NCI-H2227 (cell line): ENCODE measurements at regions not wholly inside any gene's neighbourhood (a gene's known extent, or its start where the extent isn't known, plus 50 kb on each side); places are given as distances from the start of the nearest gene placed in this dataset.

Source experiments
- DNase-seq: peaks from one replicate; lab custom pipeline; 2025; ENCODE audit not compliant: unreplicated experiment; lab: John Stamatoyannopoulos, UW

DNA sequence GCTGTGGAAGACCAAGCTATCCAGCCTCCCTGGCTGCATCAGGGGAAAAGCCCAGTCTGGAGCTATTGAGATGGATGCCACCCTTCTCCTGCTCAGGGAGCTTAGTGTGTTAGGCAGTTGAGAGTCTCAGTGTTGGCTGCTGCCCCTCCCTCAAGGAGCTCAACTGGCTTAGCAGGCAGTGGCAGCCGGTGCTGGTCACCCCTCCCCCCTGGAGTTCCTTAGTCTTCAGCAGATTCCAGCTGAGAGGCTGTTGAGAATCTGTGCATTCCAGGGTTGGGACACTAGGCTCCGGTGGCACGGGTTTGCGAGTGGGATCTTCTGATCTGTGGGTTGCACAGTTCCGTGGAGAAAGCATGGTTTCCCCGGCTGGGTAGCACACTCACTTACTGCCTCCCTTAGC lies 883.8 kb downstream of the NSUN3 start:
- DNase-seq, result no peak

DNA sequence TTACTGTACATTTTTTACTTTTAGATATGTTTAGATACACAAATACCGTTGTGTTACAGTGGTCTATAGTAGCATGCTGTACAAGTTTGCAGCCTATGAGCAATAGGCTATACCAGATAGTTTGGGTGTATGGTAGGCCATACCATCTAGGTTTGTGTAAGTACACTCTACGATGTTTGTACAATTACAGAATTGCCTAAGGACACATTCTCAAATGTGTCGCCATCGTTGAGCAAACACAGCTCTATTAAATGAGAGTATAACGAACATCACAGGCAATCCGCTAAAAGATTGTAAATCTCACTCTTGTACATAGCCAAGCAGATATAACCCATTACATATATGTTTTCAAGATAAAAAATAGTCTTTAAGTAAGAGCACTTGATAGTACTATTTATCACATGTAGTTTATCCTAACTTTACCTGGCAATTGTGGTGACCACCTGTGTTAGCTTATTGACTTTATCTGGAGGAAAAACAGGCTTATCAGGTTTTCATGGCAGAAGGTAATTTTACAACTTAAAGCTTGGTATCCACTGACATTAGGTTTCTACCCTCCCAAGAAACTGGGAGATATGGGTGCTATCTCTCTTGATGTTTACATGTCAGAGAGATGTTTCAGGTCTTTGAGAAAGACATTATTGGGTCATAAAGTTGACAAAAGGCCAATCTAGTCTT lies 898.7 kb downstream of the NSUN3 start:
- no peak for DNase-seq

DNA sequence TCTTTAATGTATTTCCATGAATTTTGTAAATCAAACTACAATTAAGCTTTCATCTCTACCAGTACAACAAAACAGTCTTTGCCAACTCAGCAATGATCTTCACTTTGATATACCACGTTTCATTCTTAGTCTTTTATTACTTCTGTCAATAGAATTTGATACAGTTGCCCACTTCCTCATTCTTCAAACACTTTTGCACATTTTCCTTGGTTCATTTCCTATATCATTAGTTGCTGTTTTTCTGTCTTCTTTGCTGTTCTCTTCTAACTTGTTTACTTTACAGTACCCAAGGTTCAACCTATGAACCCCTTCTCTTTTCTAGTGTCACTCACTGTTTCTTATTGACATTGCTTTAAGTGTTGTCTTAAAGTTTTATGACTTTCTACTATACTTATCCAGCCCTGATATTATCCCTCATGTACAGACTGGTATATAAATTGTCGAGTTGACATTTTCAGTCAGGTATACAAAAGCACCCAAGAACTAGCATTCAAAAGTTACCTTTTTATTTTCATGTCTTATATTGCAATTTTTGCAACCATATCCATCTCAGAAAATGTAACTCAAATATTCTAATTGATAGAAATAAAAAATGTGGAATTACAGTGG lies 903.1 kb downstream of the NSUN3 start:
- no peak for DNase-seq

DNA sequence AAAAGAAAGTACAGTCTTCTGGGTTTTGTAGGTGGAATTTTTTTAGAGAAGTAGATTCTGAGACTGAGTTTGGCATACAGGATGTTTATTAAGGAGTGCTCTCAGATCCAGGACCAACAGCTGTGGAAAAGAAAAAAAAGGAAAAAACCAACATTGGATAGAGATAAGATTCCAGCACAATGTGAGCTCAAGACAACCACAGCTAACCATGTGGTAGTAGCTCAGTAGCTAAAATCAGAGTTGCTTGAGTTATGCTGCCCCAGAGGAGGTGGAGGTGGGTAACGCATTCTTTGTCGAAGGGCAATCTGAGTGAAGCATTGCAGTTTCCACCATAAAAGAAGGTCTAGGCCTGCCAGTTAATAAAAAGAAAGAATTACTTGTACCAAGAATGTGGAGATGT lies 904.3 kb downstream of the NSUN3 start:
- DNase-seq, result no peak

DNA sequence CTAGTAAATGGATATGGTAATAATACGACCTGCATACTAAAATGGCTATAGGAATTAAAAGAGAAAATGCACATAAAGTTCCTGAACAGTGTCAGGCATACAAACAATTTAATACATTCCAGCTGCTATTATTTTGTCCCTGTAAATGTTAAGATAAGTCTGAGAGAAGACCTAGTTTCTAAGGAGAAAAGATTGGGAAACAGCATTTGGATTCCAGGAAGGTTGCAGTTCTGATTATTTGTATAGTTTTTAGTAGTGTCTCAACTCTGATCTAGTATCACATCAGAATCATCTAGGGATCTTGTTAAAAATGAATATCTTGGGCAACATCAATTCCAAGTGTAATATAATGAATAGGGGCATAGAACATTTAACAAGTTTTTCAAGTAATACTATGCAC lies 905.7 kb downstream of the NSUN3 start:
- DNase-seq, result no peak

DNA sequence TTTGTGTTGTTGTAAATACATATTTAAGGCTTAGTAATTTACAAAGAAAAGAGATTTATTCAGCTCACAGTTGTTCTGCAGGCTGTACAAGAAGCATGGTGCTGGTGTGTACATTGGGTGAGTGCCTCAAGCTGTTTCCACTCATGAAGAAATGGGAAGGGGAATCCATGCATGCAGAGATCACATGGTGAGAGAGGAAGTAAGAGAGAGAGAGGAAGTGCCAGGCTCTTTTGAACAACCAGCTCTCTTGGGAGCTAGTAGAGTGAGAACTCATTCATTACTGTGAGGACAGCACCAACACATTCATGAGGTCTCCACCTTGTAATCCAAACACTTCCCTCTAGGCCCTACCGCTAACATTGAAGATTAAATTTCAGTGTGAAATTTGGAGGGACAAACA lies 909.2 kb downstream of the NSUN3 start:
- no peak for DNase-seq

DNA sequence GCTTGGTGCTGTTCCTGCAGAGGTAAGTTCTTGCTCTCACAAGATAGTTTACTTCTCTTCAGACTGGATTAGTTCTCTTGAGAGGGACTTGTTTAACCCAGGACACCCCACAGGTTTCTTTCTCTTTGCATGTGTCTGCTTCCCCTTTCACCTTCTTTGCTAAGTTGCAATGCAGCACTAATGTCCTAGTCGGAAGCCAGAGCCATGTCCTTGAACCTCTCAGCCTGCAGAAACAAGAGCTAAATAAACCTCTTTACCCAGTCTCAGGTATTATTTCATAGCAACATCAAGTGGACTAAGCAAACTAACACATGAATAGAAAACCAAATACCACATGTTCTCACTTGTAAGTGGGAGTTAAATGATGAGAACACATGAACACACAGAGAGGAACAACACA lies 915.2 kb downstream of the NSUN3 start:
- DNase-seq, result no peak

DNA sequence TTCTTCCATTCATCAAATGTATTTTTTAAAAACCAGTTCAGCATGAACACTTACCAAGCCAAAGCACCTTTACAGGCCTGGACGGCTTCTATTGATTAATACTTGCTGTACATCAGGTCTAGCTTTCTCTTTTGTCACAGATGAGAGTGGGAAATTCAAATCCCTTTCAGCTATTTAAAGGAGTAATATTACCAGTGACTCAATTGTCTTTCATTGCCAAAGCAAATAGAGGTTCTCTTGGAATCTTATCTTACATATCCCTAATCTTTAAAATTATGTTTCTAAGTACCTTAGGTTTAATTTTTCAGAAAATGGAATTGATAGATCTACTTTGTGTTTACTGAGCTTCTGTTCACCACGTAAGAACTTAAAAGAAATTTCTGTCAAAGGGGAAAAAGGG lies 922.9 kb downstream of the NSUN3 start:
- no peak for DNase-seq

DNA sequence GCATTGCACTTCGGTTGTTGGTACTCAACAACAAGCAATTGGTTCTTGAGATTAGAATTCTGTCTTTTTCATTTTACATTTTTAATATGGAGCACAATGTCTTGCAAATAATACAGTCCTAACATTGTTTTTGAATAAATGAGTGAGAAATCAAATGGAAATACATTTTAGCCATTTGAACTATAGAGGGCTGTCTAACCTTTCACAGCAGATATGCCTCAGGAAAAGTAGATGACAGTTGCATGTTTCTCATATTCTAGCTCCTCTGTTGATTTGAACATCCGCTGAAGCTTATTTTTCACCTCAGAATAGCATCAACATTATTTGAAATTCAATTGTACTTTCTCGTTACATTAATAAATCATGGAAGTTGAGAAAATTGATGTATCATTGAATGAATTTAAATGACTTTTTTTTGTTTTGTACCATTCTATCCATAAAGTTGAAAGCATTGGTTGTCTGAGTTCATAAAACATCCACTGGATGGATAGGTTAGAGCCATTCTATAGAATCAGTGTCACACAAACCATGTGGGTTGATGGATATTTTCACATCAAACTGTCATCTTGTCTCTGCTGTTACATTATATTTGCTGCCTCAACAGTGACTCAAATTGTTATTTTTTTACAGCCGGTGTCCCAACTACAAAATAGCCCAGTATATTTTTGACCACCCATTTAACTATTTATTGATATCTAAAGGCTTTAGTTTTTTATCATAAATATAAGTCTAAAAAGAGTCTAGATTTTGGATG lies 928.3 kb downstream of the NSUN3 start:
- no peak for DNase-seq

DNA sequence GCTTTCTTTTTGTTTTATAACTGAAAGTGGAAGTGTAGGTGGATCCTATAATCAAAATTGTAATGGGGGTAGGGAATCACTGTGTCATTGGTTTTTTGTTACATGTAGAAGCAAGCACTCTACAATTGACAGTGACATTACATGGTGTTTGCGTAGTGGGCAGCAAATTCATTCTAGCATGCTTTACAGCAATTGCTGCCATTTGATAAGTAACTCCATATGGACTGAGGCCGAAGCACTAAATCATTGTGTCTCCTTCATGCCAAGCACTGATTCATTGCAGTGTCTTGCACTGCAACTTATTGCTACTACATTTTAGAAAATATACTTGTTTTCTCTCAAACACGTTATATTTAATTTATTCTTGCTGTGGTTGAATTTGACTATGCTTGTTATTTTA lies 933.9 kb downstream of the NSUN3 start:
- DNase-seq, result no peak

DNA sequence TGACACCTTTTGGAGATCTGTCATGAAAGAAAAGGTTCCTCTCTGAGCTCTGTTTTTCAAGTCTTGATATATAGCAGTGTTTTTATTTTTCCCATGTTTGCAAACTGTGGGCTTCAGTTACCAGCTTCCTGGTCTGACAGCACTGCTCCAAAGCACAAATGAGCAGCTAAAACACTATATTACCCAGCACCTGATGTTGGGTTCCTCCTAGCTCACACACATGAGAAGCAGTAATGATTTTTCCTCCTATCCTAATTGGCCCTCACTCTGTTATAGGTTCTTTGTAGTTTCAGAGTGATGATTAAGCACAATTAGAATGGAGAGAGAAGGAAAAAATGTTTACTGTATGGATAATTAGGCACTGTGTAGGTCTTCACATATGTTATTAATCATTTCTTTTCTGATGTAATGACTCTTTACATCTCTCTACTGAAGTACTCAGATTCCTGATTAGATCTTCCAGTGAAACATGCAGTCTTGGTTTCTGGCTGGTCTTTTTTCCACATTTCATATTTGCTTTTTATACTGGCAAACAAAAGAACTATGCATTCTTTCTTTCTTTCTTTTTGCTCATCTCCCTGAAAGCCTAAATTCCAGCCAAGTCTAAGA lies 939.7 kb downstream of the NSUN3 start:
- DNase-seq, result no peak

DNA sequence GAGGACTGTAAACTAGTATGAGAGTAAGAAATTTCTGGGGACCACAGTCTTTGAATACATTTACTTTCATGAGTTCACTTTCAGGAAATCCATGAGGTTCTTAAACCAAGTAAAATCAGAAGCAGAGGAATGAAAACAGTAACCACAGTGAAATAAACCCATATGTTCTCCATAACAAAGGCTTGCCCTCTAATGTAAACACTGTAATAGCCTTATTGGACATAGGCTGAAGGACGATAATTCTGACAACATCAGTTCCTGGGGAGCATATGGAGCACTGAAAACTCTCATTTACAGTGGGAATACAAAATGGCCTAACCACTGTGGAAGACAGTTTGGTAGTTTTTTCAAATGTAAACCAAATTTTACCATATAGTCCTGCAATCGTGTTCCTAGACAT lies 965.8 kb downstream of the NSUN3 start:
- no peak for DNase-seq

DNA sequence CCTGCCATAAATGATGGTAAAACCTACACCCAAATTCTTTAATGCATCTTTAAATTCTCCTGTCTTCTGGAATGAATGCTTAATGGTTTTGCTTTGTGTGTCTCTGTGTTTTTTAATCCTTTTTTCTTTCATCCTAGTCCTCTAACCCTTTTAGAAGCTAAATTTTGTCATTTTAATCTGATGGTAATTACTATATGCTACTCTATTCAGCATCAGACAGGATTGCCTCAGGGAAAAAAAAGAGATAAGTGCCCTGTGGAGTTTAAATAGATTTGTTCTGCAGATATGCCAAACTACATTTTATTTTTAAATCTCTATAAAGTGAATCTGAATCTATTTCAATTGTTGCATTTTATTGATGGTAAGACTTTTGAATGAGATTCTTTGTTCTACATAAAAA lies 966.8 kb downstream of the NSUN3 start:
- DNase-seq, result no peak

DNA sequence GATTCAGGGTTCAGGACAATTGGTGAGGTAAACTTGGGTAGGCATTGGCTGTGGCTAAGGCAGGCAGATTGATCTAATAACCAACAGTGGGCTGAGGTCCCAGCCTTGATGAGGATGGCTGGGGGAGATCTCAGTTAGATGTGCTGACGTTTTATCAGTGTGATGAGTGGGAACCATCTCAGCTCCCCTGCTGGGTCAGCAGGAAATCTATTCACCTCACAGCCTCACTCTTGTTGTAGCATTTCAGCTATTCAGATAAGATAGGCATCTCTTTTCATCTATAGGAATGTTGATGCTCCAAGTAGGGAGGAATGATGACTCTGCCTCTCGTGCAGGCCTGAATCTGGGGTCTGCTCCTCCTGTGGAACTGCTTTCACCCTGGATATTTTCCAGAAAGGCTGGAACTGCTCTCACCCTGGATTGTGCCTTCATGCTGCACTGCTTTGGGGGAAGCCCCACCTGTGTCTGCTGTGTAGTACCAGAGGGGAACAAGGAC lies 973.7 kb downstream of the NSUN3 start:
- no peak for DNase-seq

DNA sequence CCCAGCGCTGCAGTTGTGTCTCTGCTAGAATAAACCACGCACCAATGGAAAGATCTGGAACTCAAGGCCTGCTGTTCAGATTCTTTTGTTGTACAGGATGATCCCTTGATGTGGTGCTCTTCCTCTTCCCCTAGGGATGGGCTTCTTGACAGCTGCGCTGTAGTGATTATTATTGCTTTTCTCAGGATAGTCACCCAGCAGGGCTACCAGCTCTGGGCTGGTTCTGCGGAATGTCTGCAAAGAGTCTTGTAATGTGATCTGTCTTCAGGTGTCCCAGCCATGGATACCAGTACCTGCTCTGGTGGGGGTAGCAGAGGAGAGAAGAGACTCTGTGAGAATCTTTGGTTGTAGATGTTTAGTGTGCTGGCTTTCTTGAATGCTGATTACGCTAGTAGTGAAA lies 974.2 kb downstream of the NSUN3 start:
- no peak for DNase-seq

DNA sequence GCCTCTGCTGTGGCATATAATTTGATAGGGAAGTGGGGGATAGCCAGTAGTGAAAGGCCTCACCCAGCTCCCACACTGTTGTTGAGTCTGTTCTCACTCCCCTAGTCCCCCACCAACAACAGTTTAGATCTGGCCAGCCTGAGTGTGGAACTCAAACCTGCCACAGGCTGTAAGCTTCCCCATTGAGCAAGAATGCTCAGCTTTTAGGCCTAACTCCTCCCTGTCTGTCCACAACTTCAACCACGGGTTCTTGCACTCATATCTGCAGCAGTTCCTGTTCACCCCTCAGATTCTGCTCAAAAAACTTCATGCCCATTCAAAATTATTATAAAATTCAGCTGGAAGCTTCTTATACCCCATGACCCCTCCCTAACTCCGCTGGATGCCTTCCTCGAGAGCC lies 975.1 kb downstream of the NSUN3 start:
- DNase-seq, result no peak

DNA sequence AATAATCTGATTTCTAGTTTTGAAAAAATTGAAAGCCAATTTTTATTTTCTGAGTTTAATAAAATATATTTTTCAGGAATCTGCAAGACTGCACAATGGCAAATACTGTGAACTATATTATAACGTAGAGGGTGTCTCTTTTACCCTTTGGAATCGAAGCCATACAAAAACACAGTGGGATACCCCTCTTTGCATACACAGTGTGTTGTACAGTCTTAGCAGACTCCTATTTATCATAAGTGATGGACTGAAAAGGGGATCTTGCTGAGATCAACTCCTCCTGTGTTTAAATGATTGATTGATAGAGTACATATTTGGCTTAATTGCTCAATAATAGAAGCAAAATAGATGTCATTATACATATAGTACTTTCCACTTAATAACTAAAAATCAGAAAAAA lies 981.2 kb downstream of the NSUN3 start:
- DNase-seq, result no peak

DNA sequence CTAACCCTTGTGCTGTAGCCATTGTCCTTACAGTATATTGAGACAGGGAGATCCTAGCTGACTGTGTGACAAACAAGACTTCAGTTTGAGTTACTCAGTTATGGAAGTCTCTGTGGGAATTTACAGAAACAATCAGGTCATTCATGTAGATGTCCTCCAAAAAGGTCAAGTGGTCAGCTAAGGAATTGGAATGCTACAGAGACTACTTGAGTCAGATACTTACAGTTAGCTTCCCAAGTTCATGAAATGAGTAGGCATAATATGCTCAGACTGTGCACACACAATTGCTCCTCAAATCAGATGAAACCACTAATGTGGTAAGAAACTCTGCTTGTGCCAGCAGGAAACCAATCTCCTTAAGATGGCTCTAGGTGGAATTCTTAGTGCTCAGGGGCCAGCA lies 985.7 kb downstream of the NSUN3 start:
- DNase-seq, result no peak

DNA sequence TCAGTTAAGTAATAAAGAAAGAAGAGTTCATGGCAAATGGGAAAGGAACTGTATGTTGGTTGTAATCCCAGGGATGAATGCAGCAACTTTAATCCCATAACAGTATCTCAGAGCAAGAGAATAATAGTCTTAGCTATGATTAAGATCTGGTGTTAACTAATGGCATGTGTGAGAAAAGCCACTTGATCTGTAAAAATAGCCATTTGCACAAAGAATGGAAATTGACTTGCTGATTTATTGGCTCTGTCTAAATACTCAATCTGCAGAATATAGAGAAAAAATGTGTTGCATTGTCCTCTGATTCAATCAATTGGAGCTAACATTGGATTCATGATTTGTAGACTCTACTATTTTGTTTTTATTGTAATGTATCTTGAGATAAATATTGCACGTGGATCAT lies 987.0 kb downstream of the NSUN3 start:
- DNase-seq, result no peak

DNA sequence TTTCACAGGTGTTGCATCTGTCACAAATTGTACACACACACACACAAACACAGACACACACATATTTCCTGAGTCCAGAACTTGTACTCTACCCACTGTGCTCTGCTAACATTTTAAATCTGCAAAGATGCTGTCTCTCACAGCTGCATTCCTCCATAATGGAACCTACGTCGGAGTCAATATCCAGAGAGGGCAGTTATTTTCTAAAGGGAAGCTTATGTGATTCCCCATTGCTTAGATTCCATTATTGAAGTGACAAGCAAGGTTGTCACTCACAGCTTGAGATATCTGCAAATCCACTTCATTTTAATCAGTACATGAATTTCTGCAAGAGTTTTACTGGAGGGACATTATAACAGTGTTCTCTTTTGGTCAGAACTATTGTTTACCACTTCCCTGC lies 992.4 kb downstream of the NSUN3 start:
- no peak for DNase-seq

DNA sequence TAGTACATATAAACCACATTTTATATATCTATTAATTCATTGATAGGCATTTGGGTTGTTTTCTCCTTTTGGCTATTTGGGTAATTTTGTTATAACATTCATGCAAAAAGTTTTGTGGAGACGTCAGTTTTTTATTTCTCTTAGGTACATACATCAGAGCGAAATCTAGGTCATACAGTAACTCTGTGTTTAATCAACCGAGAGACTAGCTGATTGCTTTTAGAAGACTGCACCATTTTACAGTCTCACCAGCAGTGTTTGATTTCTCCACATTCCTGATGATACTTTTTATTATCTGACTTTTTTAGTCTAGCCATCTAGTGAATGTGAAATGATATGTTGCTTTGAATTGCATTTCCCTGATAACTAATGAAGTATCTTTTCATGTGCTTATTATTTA lies 1019.3 kb downstream of the NSUN3 start:
- no peak for DNase-seq

DNA sequence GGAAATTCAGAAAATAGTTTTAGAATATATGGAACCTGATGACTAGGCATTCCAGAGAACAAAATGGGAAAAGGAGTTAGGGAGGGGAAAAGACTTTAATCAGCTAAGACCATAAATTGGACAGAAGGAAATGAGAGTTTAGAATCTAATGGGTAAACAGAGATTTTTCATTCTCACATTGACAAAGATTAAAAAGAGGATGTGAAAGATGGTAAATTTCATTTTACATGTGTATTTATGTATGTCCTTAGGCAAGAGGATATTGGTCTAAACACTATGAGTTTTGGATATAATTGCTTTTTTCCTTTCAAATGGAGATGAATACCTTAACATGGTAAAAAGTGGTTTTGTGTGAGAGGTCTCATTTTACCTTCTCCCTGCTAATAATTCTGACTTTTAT lies 1021.9 kb downstream of the NSUN3 start:
- no peak for DNase-seq
